Gastroesophageal sphincter (tissue), 3 donors: ENCODE measurements at regions not wholly inside any gene's neighbourhood (a gene's known extent, or its start where the extent isn't known, plus 50 kb on each side); places are given as distances from the start of the nearest gene placed in this dataset.

Experiments used
- POLR2A ChIP-seq, 2 donors: fragments of 450-650 bp; IDR thresholded peaks; one replicate each; pipeline ENCODE4 v1.6.1; 2017; ENCODE audit warnings: antibody characterized with exemption in 2 of 2, mild to moderate bottlenecking in 2 of 2, moderate library complexity in 1 of 2
- TF ChIP-seq, protein P1 (sequence below), 4 experiments: fragments of 200-600 bp in 2 of 4; fragments of 450-650 bp in 2 of 4; sonication (generic) in 1 of 4; IDR thresholded peaks; one replicate each; pipeline ENCODE4 v1.5.1; 2017 to 2019; ENCODE audit warnings: antibody characterized with exemption in 4 of 4, mild to moderate bottlenecking in 2 of 4, moderate library complexity in 2 of 4

GRCh38 chr9:31253800-31254762 is 1130.4 kb upstream of the ACO1 start:
- TF ChIP-seq, protein P1, sequence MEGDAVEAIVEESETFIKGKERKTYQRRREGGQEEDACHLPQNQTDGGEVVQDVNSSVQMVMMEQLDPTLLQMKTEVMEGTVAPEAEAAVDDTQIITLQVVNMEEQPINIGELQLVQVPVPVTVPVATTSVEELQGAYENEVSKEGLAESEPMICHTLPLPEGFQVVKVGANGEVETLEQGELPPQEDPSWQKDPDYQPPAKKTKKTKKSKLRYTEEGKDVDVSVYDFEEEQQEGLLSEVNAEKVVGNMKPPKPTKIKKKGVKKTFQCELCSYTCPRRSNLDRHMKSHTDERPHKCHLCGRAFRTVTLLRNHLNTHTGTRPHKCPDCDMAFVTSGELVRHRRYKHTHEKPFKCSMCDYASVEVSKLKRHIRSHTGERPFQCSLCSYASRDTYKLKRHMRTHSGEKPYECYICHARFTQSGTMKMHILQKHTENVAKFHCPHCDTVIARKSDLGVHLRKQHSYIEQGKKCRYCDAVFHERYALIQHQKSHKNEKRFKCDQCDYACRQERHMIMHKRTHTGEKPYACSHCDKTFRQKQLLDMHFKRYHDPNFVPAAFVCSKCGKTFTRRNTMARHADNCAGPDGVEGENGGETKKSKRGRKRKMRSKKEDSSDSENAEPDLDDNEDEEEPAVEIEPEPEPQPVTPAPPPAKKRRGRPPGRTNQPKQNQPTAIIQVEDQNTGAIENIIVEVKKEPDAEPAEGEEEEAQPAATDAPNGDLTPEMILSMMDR (IDR thresholded peaks at IDR 0.05), result no peak
- TF ChIP-seq POLR2A (IDR thresholded peaks at IDR 0.05), result no peak
